Esophagus muscularis mucosa (tissue), 4 donors: ENCODE measurements at regions not wholly inside any gene's neighbourhood (a gene's known extent, or its start where the extent isn't known, plus 50 kb on each side); places are given as distances from the start of the nearest gene placed in this dataset.

Source experiments
- EP300 ChIP-seq: sonication (generic); formaldehyde crosslinking; IDR thresholded peaks from one replicate; pipeline ENCODE4 v1.6.1; 2017; ENCODE audit warnings: antibody characterized with exemption
- POLR2A ChIP-seq: fragments of 450-650 bp; IDR thresholded peaks from one replicate; pipeline ENCODE4 v1.6.1; 2017; ENCODE audit warnings: antibody characterized with exemption, moderate library complexity, mild to moderate bottlenecking, low read depth
- POLR2AphosphoS5 ChIP-seq, 2 donors: sonication (generic); formaldehyde crosslinking; IDR thresholded peaks; one replicate each; pipeline ENCODE4 v1.6.1; 2017; ENCODE audit warnings: antibody characterized with exemption in 2 of 2
- TF ChIP-seq, protein P1 (sequence below), 3 experiments: fragments of 200-600 bp in 2 of 3; fragments of 450-650 bp in 1 of 3; sonication (generic) in 2 of 3; IDR thresholded peaks; one replicate each; pipeline ENCODE4 v1.5.1; 2017 to 2019; ENCODE audit warnings: antibody characterized with exemption in 3 of 3, mild to moderate bottlenecking in 2 of 3, moderate library complexity in 1 of 3

DNA sequence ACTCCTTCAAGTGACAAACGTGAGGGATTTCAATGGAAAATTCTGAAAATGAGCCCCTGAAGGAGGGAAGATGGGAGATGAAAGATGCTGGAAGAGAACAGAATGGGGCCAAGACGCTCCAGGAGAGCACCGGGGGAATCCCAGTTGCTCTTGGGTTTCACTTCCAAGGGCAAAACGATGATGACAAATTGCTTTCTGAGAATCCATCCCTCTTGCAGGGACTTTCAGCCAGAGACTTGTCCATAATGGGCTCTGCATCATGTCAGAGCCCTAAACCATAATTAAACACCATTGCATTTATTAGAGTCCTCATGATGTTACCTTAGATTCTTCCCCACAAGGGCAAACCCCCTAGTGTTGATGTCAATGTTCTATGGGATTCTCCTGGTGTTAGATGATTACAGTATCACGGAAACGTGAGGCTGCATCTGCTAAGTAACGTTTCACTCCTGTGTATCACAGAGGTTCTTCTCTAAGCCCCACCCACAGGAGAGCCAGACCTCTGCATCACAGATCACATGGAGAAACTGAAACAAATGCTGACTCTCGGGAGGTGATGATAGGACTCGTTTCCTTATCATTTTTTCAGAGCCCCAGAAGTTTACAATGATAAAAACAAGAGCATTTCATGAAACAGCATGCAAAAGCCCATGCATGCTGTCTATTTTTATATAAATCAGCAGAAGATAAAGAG lies 114.4 kb downstream of the TENT4A start:
- TF ChIP-seq, protein P1, sequence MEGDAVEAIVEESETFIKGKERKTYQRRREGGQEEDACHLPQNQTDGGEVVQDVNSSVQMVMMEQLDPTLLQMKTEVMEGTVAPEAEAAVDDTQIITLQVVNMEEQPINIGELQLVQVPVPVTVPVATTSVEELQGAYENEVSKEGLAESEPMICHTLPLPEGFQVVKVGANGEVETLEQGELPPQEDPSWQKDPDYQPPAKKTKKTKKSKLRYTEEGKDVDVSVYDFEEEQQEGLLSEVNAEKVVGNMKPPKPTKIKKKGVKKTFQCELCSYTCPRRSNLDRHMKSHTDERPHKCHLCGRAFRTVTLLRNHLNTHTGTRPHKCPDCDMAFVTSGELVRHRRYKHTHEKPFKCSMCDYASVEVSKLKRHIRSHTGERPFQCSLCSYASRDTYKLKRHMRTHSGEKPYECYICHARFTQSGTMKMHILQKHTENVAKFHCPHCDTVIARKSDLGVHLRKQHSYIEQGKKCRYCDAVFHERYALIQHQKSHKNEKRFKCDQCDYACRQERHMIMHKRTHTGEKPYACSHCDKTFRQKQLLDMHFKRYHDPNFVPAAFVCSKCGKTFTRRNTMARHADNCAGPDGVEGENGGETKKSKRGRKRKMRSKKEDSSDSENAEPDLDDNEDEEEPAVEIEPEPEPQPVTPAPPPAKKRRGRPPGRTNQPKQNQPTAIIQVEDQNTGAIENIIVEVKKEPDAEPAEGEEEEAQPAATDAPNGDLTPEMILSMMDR (IDR thresholded peaks at IDR 0.05), result no peak
- TF ChIP-seq POLR2A (no peak), POLR2AphosphoS5 (IDR thresholded peaks at IDR 0.05) (no peak), EP300 (no peak)
